DND-41 (cell line): ENCODE measurements at regions not wholly inside any gene's neighbourhood (a gene's known extent, or its start where the extent isn't known, plus 50 kb on each side); places are given as distances from the start of the nearest gene placed in this dataset.
"Not testable (repeated sequence)": the region's sequence is repeated elsewhere in the genome, so short reads cannot be mapped to it uniquely, and the experiment has no call there.

ENCODE experiments used
- ATAC-seq: fragments of 200-7000 bp; cut with Tn5 transposase; 3 replicates; pipeline ENCODE4 v1.9.1; 2021; ENCODE audit warnings: low read depth; ENCODE audit not compliant: insufficient read depth
- DNase-seq: peaks from one replicate; pipeline ENCODE4 v3.0.0-alpha.2; 2020
- H2AFZ ChIP-seq: 2 replicates; pipeline ENCODE4 v1.6.0; 2012; ENCODE audit warnings: low read depth, low read length
- H3K27ac ChIP-seq: 2 replicates; pipeline ENCODE4 v1.5.1; 2012; ENCODE audit warnings: low read length, inconsistent platforms
- H3K27me3 ChIP-seq: fragments of 200-600 bp; sonication (generic); 2 replicates; pipeline ENCODE4 v1.6.0; 2012; ENCODE audit warnings: low read length, mild to moderate bottlenecking, inconsistent platforms; ENCODE audit not compliant: insufficient read depth, poor library complexity
- H3K36me3 ChIP-seq: 2 replicates; pipeline ENCODE4 v1.5.1; 2012; ENCODE audit warnings: low read length, inconsistent platforms; ENCODE audit not compliant: insufficient read depth
- H3K4me1 ChIP-seq: 2 replicates; pipeline ENCODE4 v1.5.1; 2012; ENCODE audit warnings: mild to moderate bottlenecking, low read length; ENCODE audit not compliant: insufficient read depth
- H3K4me2 ChIP-seq: 2 replicates; pipeline ENCODE4 v1.6.0; 2012; ENCODE audit warnings: mild to moderate bottlenecking, moderate library complexity, low read length, inconsistent platforms; ENCODE audit not compliant: insufficient read depth
- H3K4me3 ChIP-seq, 2 experiments: fragments of 200-600 bp in 1 of 2; shearing (Covaris generic) in 1 of 2; 2 replicates each; pipeline ENCODE4 v1.5.1; 2012 to 2016; ENCODE audit warnings: inconsistent platforms in 2 of 2, low read length in 2 of 2, mild to moderate bottlenecking in 2 of 2, low read depth in 1 of 2, moderate library complexity in 1 of 2
- H3K79me2 ChIP-seq: 2 replicates; pipeline ENCODE4 v1.6.0; 2012; ENCODE audit warnings: low read length, inconsistent platforms; ENCODE audit not compliant: insufficient read depth
- H3K9ac ChIP-seq: 2 replicates; pipeline ENCODE4 v1.6.0; 2012; ENCODE audit warnings: low read depth, mild to moderate bottlenecking, inconsistent platforms, low read length, moderate library complexity
- H3K9me3 ChIP-seq: 2 replicates; pipeline ENCODE4 v1.5.1; 2012; ENCODE audit warnings: low read length, moderate library complexity, mild to moderate bottlenecking, inconsistent platforms; ENCODE audit not compliant: insufficient read depth, severe bottlenecking
- H4K20me1 ChIP-seq: 2 replicates; pipeline ENCODE4 v1.6.0; 2012; ENCODE audit warnings: low read length; ENCODE audit not compliant: insufficient read depth
- EZH2 ChIP-seq: IDR thresholded peaks from 3 replicates; pipeline ENCODE4 v1.6.1; 2012; ENCODE audit warnings: borderline replicate concordance, low read depth, mild to moderate bottlenecking, moderate library complexity, low read length, inconsistent platforms; ENCODE audit not compliant: severe bottlenecking
- TF ChIP-seq, protein P1 (sequence below): IDR thresholded peaks from 2 replicates; pipeline ENCODE4 v1.5.1; 2012; ENCODE audit warnings: borderline replicate concordance, low read length, moderate library complexity, mild to moderate bottlenecking; ENCODE audit not compliant: poor library complexity, severe bottlenecking; ENCODE audit errors: extremely low read depth

DNA sequence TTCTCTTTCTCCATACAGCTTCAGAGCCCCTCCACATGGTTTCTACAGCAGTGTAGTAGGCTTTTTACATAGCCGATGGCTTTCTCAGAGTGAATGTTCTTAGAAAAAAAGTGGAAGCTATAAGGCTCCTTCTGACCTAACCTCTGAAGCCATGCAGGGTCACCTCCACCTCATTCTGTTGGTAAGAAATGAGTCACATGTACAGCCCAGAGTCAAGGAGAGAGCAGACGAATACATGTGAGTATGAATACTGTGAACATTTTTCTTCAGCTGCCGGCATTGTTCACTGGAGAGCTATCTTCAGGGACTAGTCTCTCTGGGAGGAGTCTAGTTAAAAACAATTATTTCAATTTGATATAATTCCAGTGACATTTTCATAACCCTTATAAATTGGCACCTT lies 68.2 kb upstream of the THRB start:
- Histone ChIP-seq H3K79me2 (no peaks in the 10 kb centered on the region), H3K4me2 (no peak overlapping the region), H3K27ac (no peak overlapping the region), H3K9me3 (no peaks in the 10 kb centered on the region), H2AFZ (no peak overlapping the region), H3K4me1 (no peaks in the 10 kb centered on the region), H3K4me3 (no peak overlapping the region), H3K36me3 (no peaks in the 10 kb centered on the region), H3K9ac (no peak overlapping the region), H3K27me3 (no peaks in the 10 kb centered on the region), H4K20me1 (no peaks in the 10 kb centered on the region)
- DNase-seq (no peak), ATAC-seq (no peak)
- TF ChIP-seq EZH2 = no peak
- TF ChIP-seq, protein P1, sequence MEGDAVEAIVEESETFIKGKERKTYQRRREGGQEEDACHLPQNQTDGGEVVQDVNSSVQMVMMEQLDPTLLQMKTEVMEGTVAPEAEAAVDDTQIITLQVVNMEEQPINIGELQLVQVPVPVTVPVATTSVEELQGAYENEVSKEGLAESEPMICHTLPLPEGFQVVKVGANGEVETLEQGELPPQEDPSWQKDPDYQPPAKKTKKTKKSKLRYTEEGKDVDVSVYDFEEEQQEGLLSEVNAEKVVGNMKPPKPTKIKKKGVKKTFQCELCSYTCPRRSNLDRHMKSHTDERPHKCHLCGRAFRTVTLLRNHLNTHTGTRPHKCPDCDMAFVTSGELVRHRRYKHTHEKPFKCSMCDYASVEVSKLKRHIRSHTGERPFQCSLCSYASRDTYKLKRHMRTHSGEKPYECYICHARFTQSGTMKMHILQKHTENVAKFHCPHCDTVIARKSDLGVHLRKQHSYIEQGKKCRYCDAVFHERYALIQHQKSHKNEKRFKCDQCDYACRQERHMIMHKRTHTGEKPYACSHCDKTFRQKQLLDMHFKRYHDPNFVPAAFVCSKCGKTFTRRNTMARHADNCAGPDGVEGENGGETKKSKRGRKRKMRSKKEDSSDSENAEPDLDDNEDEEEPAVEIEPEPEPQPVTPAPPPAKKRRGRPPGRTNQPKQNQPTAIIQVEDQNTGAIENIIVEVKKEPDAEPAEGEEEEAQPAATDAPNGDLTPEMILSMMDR = no peak

DNA sequence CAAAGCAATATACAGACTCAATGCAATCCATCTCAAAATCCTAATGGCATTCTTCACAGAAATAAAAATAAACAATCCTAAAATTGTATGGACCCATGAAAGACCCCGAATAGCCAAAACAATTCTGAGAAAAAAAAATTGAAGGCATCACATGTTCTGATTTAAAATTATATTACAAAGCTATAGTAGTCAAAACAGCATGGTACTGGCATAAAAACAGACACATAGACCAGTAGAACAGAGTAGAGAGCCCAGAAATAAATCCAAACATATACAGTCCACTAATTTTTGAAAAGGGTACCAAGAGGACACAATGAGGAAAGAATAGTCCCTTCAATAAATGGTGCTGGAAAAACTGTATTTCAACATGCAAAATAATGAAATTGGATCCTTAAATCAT lies 70.4 kb upstream of the THRB start:
- Histone ChIP-seq H3K27ac (no peak overlapping the region), H3K4me1 (no peaks in the 10 kb centered on the region), H3K4me3 (no peak overlapping the region), H3K36me3 (no peaks in the 10 kb centered on the region), H3K79me2 (no peaks in the 10 kb centered on the region), H3K9me3 (no peaks in the 10 kb centered on the region), H3K4me2 (no peak overlapping the region), H4K20me1 (no peaks in the 10 kb centered on the region), H3K27me3 (no peaks in the 10 kb centered on the region), H2AFZ (no peak overlapping the region), H3K9ac (no peak overlapping the region)
- ATAC-seq (no peak), DNase-seq (no peak)
- no peak for TF ChIP-seq EZH2
- TF ChIP-seq, protein P1 = no peak

DNA sequence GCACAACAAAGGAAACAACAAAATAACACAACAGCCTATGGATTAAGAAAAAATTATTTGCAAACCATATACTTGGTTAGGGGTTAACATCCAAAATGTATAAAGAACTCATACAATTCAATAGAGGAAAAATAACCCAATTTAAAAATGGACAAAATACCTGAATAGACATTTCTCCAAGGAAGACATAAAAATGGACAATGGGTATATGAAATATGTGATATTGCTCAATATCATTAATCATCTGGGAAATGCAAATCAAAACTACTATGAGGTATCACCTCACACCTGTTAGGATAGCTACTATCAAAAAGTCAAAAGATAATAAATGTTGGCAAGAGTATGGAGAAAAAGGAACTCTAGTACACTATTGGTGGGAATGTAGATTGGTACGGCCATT lies 71.0 kb upstream of the THRB start:
- no peaks in the 10 kb centered on the region for H4K20me1 ChIP-seq
- H3K27ac ChIP-seq = no peak overlapping the region
- no peaks in the 10 kb centered on the region for H3K27me3 ChIP-seq
- H2AFZ ChIP-seq = no peak overlapping the region
- TF ChIP-seq EZH2 = no peak
- TF ChIP-seq, protein P1 = no peak
- H3K4me1 ChIP-seq = no peaks in the 10 kb centered on the region
- H3K4me3 ChIP-seq = no peak overlapping the region
- H3K9ac ChIP-seq = no peak overlapping the region
- H3K9me3 ChIP-seq = no peaks in the 10 kb centered on the region
- DNase-seq = no peak
- H3K36me3 ChIP-seq = no peaks in the 10 kb centered on the region
- no peaks in the 10 kb centered on the region for H3K79me2 ChIP-seq
- ATAC-seq = no peak
- no peak overlapping the region for H3K4me2 ChIP-seq

DNA sequence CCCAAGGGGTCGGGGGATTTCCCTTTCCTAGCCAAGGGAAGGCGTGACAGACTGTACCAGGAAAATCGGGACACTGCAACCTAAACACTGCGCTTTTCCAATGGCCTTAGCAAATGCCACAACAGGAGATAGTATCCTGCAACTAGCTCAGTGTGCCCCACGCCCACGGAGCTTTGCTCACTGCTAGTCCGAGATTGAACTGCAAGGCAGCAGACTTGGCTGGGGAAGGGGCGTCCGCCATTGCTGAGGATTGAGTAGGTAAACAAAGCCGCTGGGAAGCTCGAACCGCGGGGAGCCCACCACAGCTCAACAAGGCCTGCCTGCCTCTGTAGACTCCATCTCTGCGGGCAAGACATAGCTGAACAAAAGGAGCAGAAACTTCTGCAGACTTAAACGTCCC lies 72.3 kb upstream of the THRB start:
- no peaks in the 10 kb centered on the region for H3K79me2 ChIP-seq
- ATAC-seq = no peak

DNA sequence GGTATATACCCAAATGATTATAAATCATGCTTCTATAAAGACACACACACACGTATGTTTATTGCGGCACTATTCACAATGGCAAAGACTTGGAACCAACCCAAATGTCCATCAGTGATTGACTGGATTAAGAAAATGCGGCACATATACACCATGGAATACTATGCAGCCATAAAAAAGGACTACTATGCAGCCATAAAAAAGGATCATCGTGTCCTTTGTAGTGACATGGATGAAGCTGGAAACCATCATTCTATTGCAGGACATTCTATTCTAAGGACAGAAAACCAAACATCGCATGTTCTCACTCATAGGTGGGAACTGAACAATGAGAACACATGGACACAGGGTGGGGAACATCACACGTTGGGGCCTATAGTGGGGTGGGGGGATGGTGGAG lies 77.8 kb upstream of the THRB start:
- H3K4me1 ChIP-seq, DNase-seq, H3K79me2 ChIP-seq, H3K9ac ChIP-seq, H3K4me3 ChIP-seq, H3K4me2 ChIP-seq, H3K27me3 ChIP-seq, ATAC-seq, H3K9me3 ChIP-seq, H4K20me1 ChIP-seq, H3K27ac ChIP-seq, H2AFZ ChIP-seq, H3K36me3 ChIP-seq: not testable (repeated sequence)

More for the DNA sequence above, 72.3 kb upstream of the THRB start:
- no peak for DNase-seq
- Histone ChIP-seq H3K36me3 (no peaks in the 10 kb centered on the region), H3K4me3 (no peak overlapping the region), H3K4me1 (no peaks in the 10 kb centered on the region), H3K9ac (no peak overlapping the region), H3K4me2 (no peak overlapping the region), H3K9me3 (no peaks in the 10 kb centered on the region), H3K27me3 (no peaks in the 10 kb centered on the region), H2AFZ (no peak overlapping the region), H3K27ac (no peak overlapping the region), H4K20me1 (no peaks in the 10 kb centered on the region)
- TF ChIP-seq, protein P1 = no peak
- TF ChIP-seq EZH2 = no peak
